ENCODE measurements at regions not wholly inside any gene's neighbourhood (a gene's known extent, or its start where the extent isn't known, plus 50 kb on each side); places are given as distances from the start of the nearest gene placed in this dataset.
"Not testable (repeated sequence)": the region's sequence is repeated elsewhere in the genome, so short reads cannot be mapped to it uniquely, and the experiment has no call there.

- not testable (repeated sequence) for DNase-seq (ENCODE audit: low spot score)
Measured at GRCh38 chr5:37909610-37910266, 69.9 kb upstream of the GDNF start.

- DNase-seq (ENCODE audit: low spot score), result no peak
Measured at GRCh38 chr5:37906416-37906815, 66.6 kb upstream of the GDNF start.

- DNase-seq (ENCODE audit: low spot score), result no peak
Measured at GRCh38 chr5:37905230-37905629, 65.4 kb upstream of the GDNF start.

- no peak for DNase-seq (ENCODE audit: low spot score)
Measured at GRCh38 chr5:37902323-37902722, 62.5 kb upstream of the GDNF start.

- DNase-seq (ENCODE audit: low spot score), result no peak
Measured at GRCh38 chr5:37900692-37901091, 60.9 kb upstream of the GDNF start.

GRCh38 chr5:37899037-37899436, 59.2 kb upstream of the GDNF start:
- no peak for DNase-seq (ENCODE audit: low spot score)

GRCh38 chr5:37896159-37896558, 56.3 kb upstream of the GDNF start:
- DNase-seq (ENCODE audit: low spot score), result no peak

GRCh38 chr5:37893434-37894134, 53.7 kb upstream of the GDNF start:
- no peak for DNase-seq (ENCODE audit: low spot score)

GRCh38 chr5:37892586-37892985, 52.7 kb upstream of the GDNF start:
- no peak for DNase-seq (ENCODE audit: low spot score)

- DNase-seq (ENCODE audit: low spot score), result no peak
Measured at GRCh38 chr5:37891832-37892231, 52.0 kb upstream of the GDNF start.

- DNase-seq (ENCODE audit: low spot score), result no peak
Measured at GRCh38 chr5:37889612-37890317, 49.9 kb upstream of the GDNF start.
